Psoas muscle (tissue), 7 donors: ENCODE measurements at regions not wholly inside any gene's neighbourhood (a gene's known extent, or its start where the extent isn't known, plus 50 kb on each side); places are given as distances from the start of the nearest gene placed in this dataset.

Experiments used
- ATAC-seq, 4 donors: fragments of 200-7000 bp; cut with Tn5 transposase; one replicate each; pipeline ENCODE4 v1.9.1; 2020; ENCODE audit warnings: moderate library complexity in 3 of 4, mild to moderate bottlenecking in 2 of 4
- DNase-seq, 2 donors: peaks; one replicate each; pipeline ENCODE4 v3.0.0-alpha.2; 2020
- H3K27ac ChIP-seq: fragments of 200-600 bp; one replicate; pipeline ENCODE4 v1.8.0; 2022
- H3K27me3 ChIP-seq, 3 donors: fragments of 200-600 bp in 1 of 3; one replicate each; pipeline versions ENCODE4 v1.6.1 to v1.8.0; 2013 to 2022; ENCODE audit warnings: low read length in 2 of 3, mild to moderate bottlenecking in 2 of 3, moderate library complexity in 1 of 3; ENCODE audit not compliant: insufficient read depth in 3 of 3
- H3K36me3 ChIP-seq, 2 donors: fragments of 200-600 bp in 1 of 2; one replicate each; pipeline versions ENCODE4 v1.6.1 to v1.8.0; 2013 to 2022; ENCODE audit warnings: low read depth in 1 of 2, mild to moderate bottlenecking in 1 of 2, moderate library complexity in 1 of 2; ENCODE audit not compliant: insufficient read depth in 1 of 2
- H3K4me1 ChIP-seq: fragments of 200-600 bp; one replicate; pipeline ENCODE4 v1.8.0; 2022
- H3K4me3 ChIP-seq: fragments of 200-600 bp; one replicate; pipeline ENCODE4 v1.8.0; 2022; ENCODE audit warnings: mild to moderate bottlenecking
- H3K9me3 ChIP-seq: fragments of 200-600 bp; one replicate; pipeline ENCODE4 v1.8.0; 2022
- CTCF ChIP-seq: fragments of 200-600 bp; IDR thresholded peaks from one replicate; pipeline ENCODE4 v1.8.0; 2022; ENCODE audit warnings: antibody characterized with exemption
- WGBS, 3 donors: extraction: QIAGEN DNeasy Blood & Tissue Kit; methylation state at CpG; one replicate each; pipeline versions ENCODE4 v1.1.6 to v1.1.7; 2013; 5-methylcytosine and 5-hydroxymethylcytosine counted together
- intact Hi-C, 2 donors: fragments of 100-400 bp; cut with DNase I; formaldehyde crosslinking; loops; one replicate each; pipeline versions ENCODE4 v1.11.0 to v1.14.2; 2022
- donor health status: healthy with polysubstance abuse.
- donor health status: DM: no; HTN: no; CAD: no; lungs with moderate emphysema.
- donor health status: Bipolar disorder and iron deficiency.
- donor health status: healthy.
- donor health status: DM: yes; HTN: yes; CAD: no.
- donor health status: DM: no; HTN: no; CAD: no.
- donor health status: DM: yes; HTN: yes; CAD: no.

GRCh38 chr6:113595911-113596376 lies 261.2 kb upstream of the MARCKS start:
- 61 to 69% (median 64%) methylated on average over 6 of the region's 6 CpGs for WGBS, 3 donors
- Histone ChIP-seq H3K4me3 (no peak overlapping the region), H3K9me3 (no peaks in the 10 kb centered on the region), H3K27ac (no peak overlapping the region), H3K4me1 (no peaks in the 10 kb centered on the region), H3K36me3 (no peaks in the 10 kb centered on the region), H3K27me3 (no peaks in the 10 kb centered on the region)
- DNase-seq (no peak), ATAC-seq (peak in 1 of 4 donors; percentile 40)
- TF ChIP-seq CTCF: no peak
- intact Hi-C loops: loop anchor here in 1 of 2 donors (10.0 kb wide), 1 partner anchor 259 kb away; the partner anchor contains the start of gene MARCKS

GRCh38 chr6:113596387-113597230 lies 260.5 kb upstream of the MARCKS start:
- no peak for TF ChIP-seq CTCF
- Histone ChIP-seq H3K4me1 (no peaks in the 10 kb centered on the region), H3K36me3 (no peaks in the 10 kb centered on the region), H3K4me3 (no peak overlapping the region), H3K9me3 (no peaks in the 10 kb centered on the region), H3K27me3 (no peaks in the 10 kb centered on the region), H3K27ac (peak overlapping the region; percentile 24)
- intact Hi-C loops: loop anchor here in 1 of 2 donors (10.0 kb wide), 1 partner anchor 258 kb away; the partner anchor contains the start of gene MARCKS
- DNase-seq: no peak
- peak in 2 of 4 donors; percentile 22 to 54 for ATAC-seq
- 45 to 52% (median 46%) methylated on average over 5 of the region's 5 CpGs for WGBS, 3 donors

- TF ChIP-seq CTCF: no peak
- Histone ChIP-seq H3K36me3 (no peaks in the 10 kb centered on the region), H3K4me3 (no peak overlapping the region), H3K27me3 (no peaks in the 10 kb centered on the region), H3K27ac (peak overlapping the region; percentile 24), H3K9me3 (no peaks in the 10 kb centered on the region), H3K4me1 (no peaks in the 10 kb centered on the region)
- ATAC-seq (no peak), DNase-seq (no peak)
- intact Hi-C loops: loop anchor here in 1 of 2 donors (10.0 kb wide), 1 partner anchor 258 kb away; the partner anchor contains the start of gene MARCKS
- WGBS, 3 donors: 0 to 61% (median 31%) methylated on average over 1 of the region's 1 CpG
Measured at GRCh38 chr6:113597231-113597583, 259.9 kb upstream of the MARCKS start.

GRCh38 chr6:113598786-113599185 lies 258.4 kb upstream of the MARCKS start:
- Histone ChIP-seq H3K4me1 (no peaks in the 10 kb centered on the region), H3K27ac (no peak overlapping the region), H3K4me3 (no peak overlapping the region), H3K27me3 (no peaks in the 10 kb centered on the region), H3K9me3 (no peaks in the 10 kb centered on the region), H3K36me3 (no peaks in the 10 kb centered on the region)
- intact Hi-C loops: loop anchor here in 1 of 2 donors (10.0 kb wide), 1 partner anchor 256 kb away; the partner anchor contains the start of gene MARCKS
- WGBS, 3 donors: 92 to 97% (median 96%) methylated on average over 3 of the region's 3 CpGs
- no peak for TF ChIP-seq CTCF
- DNase-seq (no peak), ATAC-seq (no peak)
